Liver (tissue), 8 donors: ENCODE measurements at regions not wholly inside any gene's neighbourhood (a gene's known extent, or its start where the extent isn't known, plus 50 kb on each side); places are given as distances from the start of the nearest gene placed in this dataset.

Source experiments
- DNase-seq: peaks from one replicate; pipeline ENCODE4 v3.0.0-alpha.2; 2017; ENCODE audit warnings: low spot score
- H3K27ac ChIP-seq, 2 donors: one replicate each; pipeline ENCODE4 v1.7.0; 2013; ENCODE audit warnings: inconsistent platforms in 2 of 2, low read length in 2 of 2, control low read depth in 1 of 2, low read depth in 1 of 2, mild to moderate bottlenecking in 1 of 2
- H3K27me3 ChIP-seq, 4 donors: one replicate each; pipeline versions ENCODE4 v1.6.1 to v1.7.0; 2013; ENCODE audit warnings: low read length in 3 of 4, inconsistent platforms in 1 of 4, mild to moderate bottlenecking in 1 of 4, moderate library complexity in 1 of 4; ENCODE audit not compliant: control insufficient read depth in 4 of 4, insufficient read depth in 4 of 4
- H3K36me3 ChIP-seq, 4 donors: one replicate each; pipeline versions ENCODE4 v1.6.1 to v1.7.0; 2013; ENCODE audit warnings: low read length in 3 of 4, mild to moderate bottlenecking in 3 of 4, low read depth in 1 of 4, moderate library complexity in 1 of 4; ENCODE audit not compliant: control insufficient read depth in 4 of 4, insufficient read depth in 3 of 4
- H3K4me1 ChIP-seq, 4 donors: one replicate each; pipeline versions ENCODE4 v1.6.1 to v1.7.0; 2013; ENCODE audit warnings: low read length in 3 of 4, mild to moderate bottlenecking in 3 of 4, moderate library complexity in 1 of 4; ENCODE audit not compliant: control insufficient read depth in 4 of 4, insufficient read depth in 4 of 4
- H3K4me3 ChIP-seq, 3 donors: one replicate each; pipeline versions ENCODE4 v1.6.1 to v1.7.0; 2013; ENCODE audit warnings: low read length in 3 of 3, control low read depth in 1 of 3, low read depth in 1 of 3, mild to moderate bottlenecking in 1 of 3
- H3K9ac ChIP-seq, 2 donors: one replicate each; pipeline ENCODE4 v1.7.0; 2013; ENCODE audit warnings: low read length in 2 of 2, mild to moderate bottlenecking in 2 of 2, moderate library complexity in 2 of 2, control low read depth in 1 of 2, low read depth in 1 of 2
- H3K9me3 ChIP-seq, 4 donors: one replicate each; pipeline versions ENCODE4 v1.6.1 to v1.7.0; 2013; ENCODE audit warnings: low read length in 3 of 4; ENCODE audit not compliant: control insufficient read depth in 4 of 4
- EGR1 ChIP-seq, 2 donors: IDR thresholded peaks; 2 replicates each; pipeline ENCODE4 v1.6.1; 2016 to 2018; ENCODE audit warnings: antibody characterized with exemption in 2 of 2, low read depth in 2 of 2
- FOXA1 ChIP-seq: IDR thresholded peaks from 2 replicates; pipeline ENCODE4 v1.6.1; 2016; ENCODE audit warnings: antibody characterized with exemption
- FOXA2 ChIP-seq: IDR thresholded peaks from 2 replicates; pipeline ENCODE4 v1.6.1; 2016; ENCODE audit warnings: antibody characterized with exemption
- HNF4A ChIP-seq, 2 donors: conservative IDR thresholded peaks; 2 replicates each; pipeline ENCODE4 v1.6.1; 2016; ENCODE audit warnings: antibody characterized with exemption in 2 of 2, mild to moderate bottlenecking in 2 of 2
- HNF4G ChIP-seq: IDR thresholded peaks from 2 replicates; pipeline ENCODE4 v1.6.1; 2016; ENCODE audit warnings: antibody characterized with exemption
- NR2F2 ChIP-seq: IDR thresholded peaks from 2 replicates; pipeline ENCODE4 v1.6.1; 2016; ENCODE audit warnings: antibody characterized with exemption
- RAD21 ChIP-seq, 2 donors: IDR thresholded peaks; 2 replicates each; pipeline ENCODE4 v1.6.1; 2016; ENCODE audit warnings: antibody characterized with exemption in 2 of 2, mild to moderate bottlenecking in 2 of 2
- RXRA ChIP-seq, 2 donors: IDR thresholded peaks; 2 replicates each; pipeline ENCODE4 v1.6.1; 2017 to 2018; ENCODE audit warnings: antibody characterized with exemption in 2 of 2, mild to moderate bottlenecking in 1 of 2
- SP1 ChIP-seq: IDR thresholded peaks from 2 replicates; pipeline ENCODE4 v1.6.1; 2018; ENCODE audit warnings: antibody characterized with exemption, mild to moderate bottlenecking
- TAF1 ChIP-seq: conservative IDR thresholded peaks from 2 replicates; pipeline ENCODE4 v1.6.1; 2016; ENCODE audit warnings: antibody characterized with exemption, mild to moderate bottlenecking
- YY1 ChIP-seq: IDR thresholded peaks from 2 replicates; pipeline ENCODE4 v1.6.1; 2016; ENCODE audit warnings: antibody characterized with exemption, mild to moderate bottlenecking
- WGBS: extraction: QIAGEN DNeasy Blood & Tissue Kit; methylation state at CpG from one replicate; pipeline ENCODE4 v1.1.7; 2013; 5-methylcytosine and 5-hydroxymethylcytosine counted together
- TF ChIP-seq, protein P1 (sequence below): fragments of 150-350 bp; IDR thresholded peaks from 2 replicates; pipeline ENCODE4 v1.5.1; 2017; ENCODE audit warnings: improper control_type of control experiment, low read depth, low read length; ENCODE audit not compliant: missing input control
- TF ChIP-seq, protein P2 (sequence below): IDR thresholded peaks from 2 replicates; pipeline ENCODE4 v1.6.1; 2016; ENCODE audit warnings: antibody characterized with exemption, mild to moderate bottlenecking
- TF ChIP-seq, protein P3 (sequence below): IDR thresholded peaks from 2 replicates; pipeline ENCODE4 v1.6.1; 2016; ENCODE audit warnings: antibody characterized with exemption
- TF ChIP-seq, protein P4 (sequence below): IDR thresholded peaks from 2 replicates; pipeline ENCODE4 v1.6.1; 2016; ENCODE audit warnings: antibody characterized with exemption
- TF ChIP-seq, protein P5 (sequence below): IDR thresholded peaks from 2 replicates; pipeline ENCODE4 v1.6.1; 2016; ENCODE audit warnings: antibody characterized with exemption
- donor health status: healthy.
- donor health status: healthy.
- donor health status: healthy.
- donor health status: healthy.
- donor health status: healthy.

DNA sequence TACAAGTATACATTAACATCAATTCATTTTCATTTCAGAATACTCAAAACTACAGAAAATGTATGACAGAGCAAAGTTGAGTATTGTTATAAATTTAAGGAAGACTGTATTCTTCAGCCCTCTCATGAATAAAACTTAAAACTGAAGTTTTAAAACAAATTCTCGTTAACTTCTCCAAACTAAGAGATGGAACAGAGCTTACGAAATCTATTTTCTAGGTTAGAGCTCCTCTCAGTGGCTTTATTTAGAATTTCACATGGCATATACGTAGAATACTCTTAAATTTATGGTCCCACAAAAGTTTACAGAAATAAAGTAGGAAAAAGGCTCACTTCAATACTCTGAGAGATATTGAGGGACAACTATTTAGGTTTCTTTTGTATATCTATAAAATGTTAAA is 612.1 kb downstream of the KCNJ3 start:
- no peaks in the 10 kb centered on the region for H3K4me1 ChIP-seq
- no peaks in the 10 kb centered on the region for H3K27me3 ChIP-seq
- no peak for DNase-seq
- 6% methylated on average over 3 of the region's 3 CpGs for WGBS
- no peak overlapping the region for H3K4me3 ChIP-seq
- no peak overlapping the region for H3K27ac ChIP-seq
- no peak overlapping the region for H3K9ac ChIP-seq
- H3K36me3 ChIP-seq, result no peaks in the 10 kb centered on the region
- no peaks in the 10 kb centered on the region for H3K9me3 ChIP-seq
- TF ChIP-seq RAD21 (IDR thresholded peaks at IDR 0.05), result peak; percentile 77 to 80
- TF ChIP-seq, protein P1, sequence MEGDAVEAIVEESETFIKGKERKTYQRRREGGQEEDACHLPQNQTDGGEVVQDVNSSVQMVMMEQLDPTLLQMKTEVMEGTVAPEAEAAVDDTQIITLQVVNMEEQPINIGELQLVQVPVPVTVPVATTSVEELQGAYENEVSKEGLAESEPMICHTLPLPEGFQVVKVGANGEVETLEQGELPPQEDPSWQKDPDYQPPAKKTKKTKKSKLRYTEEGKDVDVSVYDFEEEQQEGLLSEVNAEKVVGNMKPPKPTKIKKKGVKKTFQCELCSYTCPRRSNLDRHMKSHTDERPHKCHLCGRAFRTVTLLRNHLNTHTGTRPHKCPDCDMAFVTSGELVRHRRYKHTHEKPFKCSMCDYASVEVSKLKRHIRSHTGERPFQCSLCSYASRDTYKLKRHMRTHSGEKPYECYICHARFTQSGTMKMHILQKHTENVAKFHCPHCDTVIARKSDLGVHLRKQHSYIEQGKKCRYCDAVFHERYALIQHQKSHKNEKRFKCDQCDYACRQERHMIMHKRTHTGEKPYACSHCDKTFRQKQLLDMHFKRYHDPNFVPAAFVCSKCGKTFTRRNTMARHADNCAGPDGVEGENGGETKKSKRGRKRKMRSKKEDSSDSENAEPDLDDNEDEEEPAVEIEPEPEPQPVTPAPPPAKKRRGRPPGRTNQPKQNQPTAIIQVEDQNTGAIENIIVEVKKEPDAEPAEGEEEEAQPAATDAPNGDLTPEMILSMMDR, result peak; percentile 57
- no peak for TF ChIP-seq FOXA2
- no peak for TF ChIP-seq YY1

DNA sequence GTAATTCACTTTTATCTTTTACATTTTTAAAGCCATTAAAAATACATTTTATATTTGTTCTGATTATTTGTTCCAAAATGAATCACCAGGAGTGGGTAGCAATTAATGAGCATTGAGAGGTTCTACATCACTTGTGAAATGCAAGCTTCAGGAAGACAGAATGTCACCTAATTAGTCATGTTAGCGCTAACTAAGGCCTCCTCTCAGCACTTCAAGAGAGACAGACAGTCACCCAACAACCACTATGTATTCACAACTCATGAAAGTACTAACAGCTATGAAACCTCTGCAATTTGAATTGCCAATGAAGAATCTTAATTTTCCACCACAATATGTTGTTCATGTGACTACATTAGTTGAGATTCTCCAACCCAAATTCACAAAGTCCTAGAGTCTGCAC is 611.0 kb downstream of the KCNJ3 start:
- no peak overlapping the region for H3K27ac ChIP-seq
- no peaks in the 10 kb centered on the region for H3K4me1 ChIP-seq
- no peak for TF ChIP-seq HNF4G
- no peak for TF ChIP-seq FOXA2
- TF ChIP-seq, protein P2, sequence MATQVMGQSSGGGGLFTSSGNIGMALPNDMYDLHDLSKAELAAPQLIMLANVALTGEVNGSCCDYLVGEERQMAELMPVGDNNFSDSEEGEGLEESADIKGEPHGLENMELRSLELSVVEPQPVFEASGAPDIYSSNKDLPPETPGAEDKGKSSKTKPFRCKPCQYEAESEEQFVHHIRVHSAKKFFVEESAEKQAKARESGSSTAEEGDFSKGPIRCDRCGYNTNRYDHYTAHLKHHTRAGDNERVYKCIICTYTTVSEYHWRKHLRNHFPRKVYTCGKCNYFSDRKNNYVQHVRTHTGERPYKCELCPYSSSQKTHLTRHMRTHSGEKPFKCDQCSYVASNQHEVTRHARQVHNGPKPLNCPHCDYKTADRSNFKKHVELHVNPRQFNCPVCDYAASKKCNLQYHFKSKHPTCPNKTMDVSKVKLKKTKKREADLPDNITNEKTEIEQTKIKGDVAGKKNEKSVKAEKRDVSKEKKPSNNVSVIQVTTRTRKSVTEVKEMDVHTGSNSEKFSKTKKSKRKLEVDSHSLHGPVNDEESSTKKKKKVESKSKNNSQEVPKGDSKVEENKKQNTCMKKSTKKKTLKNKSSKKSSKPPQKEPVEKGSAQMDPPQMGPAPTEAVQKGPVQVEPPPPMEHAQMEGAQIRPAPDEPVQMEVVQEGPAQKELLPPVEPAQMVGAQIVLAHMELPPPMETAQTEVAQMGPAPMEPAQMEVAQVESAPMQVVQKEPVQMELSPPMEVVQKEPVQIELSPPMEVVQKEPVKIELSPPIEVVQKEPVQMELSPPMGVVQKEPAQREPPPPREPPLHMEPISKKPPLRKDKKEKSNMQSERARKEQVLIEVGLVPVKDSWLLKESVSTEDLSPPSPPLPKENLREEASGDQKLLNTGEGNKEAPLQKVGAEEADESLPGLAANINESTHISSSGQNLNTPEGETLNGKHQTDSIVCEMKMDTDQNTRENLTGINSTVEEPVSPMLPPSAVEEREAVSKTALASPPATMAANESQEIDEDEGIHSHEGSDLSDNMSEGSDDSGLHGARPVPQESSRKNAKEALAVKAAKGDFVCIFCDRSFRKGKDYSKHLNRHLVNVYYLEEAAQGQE, result no peak
- TF ChIP-seq HNF4A (conservative IDR thresholded peaks at IDR 0.05), result no peak
- no peak for TF ChIP-seq TAF1
- no peak for TF ChIP-seq FOXA1
- TF ChIP-seq, protein P3, sequence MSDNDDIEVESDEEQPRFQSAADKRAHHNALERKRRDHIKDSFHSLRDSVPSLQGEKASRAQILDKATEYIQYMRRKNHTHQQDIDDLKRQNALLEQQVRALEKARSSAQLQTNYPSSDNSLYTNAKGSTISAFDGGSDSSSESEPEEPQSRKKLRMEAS, result no peak
- no peak for TF ChIP-seq RXRA (IDR thresholded peaks at IDR 0.05)
- no peak for TF ChIP-seq YY1
- TF ChIP-seq, protein P4, sequence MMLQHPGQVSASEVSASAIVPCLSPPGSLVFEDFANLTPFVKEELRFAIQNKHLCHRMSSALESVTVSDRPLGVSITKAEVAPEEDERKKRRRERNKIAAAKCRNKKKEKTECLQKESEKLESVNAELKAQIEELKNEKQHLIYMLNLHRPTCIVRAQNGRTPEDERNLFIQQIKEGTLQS, result no peak
- no peak for TF ChIP-seq RAD21 (IDR thresholded peaks at IDR 0.05)
- TF ChIP-seq, protein P1, result no peak
- TF ChIP-seq EGR1 (IDR thresholded peaks at IDR 0.05; ENCODE audit: low read depth in 2 of 2), result no peak
- TF ChIP-seq, protein P5, sequence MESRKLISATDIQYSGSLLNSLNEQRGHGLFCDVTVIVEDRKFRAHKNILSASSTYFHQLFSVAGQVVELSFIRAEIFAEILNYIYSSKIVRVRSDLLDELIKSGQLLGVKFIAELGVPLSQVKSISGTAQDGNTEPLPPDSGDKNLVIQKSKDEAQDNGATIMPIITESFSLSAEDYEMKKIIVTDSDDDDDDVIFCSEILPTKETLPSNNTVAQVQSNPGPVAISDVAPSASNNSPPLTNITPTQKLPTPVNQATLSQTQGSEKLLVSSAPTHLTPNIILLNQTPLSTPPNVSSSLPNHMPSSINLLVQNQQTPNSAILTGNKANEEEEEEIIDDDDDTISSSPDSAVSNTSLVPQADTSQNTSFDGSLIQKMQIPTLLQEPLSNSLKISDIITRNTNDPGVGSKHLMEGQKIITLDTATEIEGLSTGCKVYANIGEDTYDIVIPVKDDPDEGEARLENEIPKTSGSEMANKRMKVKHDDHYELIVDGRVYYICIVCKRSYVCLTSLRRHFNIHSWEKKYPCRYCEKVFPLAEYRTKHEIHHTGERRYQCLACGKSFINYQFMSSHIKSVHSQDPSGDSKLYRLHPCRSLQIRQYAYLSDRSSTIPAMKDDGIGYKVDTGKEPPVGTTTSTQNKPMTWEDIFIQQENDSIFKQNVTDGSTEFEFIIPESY, result no peak
- TF ChIP-seq SP1, result no peak
- TF ChIP-seq NR2F2, result no peak
- DNase-seq, result no peak
- no peaks in the 10 kb centered on the region for H3K9me3 ChIP-seq
- no peaks in the 10 kb centered on the region for H3K27me3 ChIP-seq
- H3K4me3 ChIP-seq, result no peak overlapping the region
- H3K36me3 ChIP-seq, result no peaks in the 10 kb centered on the region
- no peak overlapping the region for H3K9ac ChIP-seq
- WGBS, result 94% methylated on average over 1 of the region's 1 CpG
